OCI-LY1 (cell line): ENCODE measurements at regions not wholly inside any gene's neighbourhood (a gene's known extent, or its start where the extent isn't known, plus 50 kb on each side); places are given as distances from the start of the nearest gene placed in this dataset.

Source experiments
- H2AFZ ChIP-seq: fragments of 200-600 bp; sonication (generic), shearing (Covaris generic); 2 replicates; pipeline ENCODE4 v1.6.0; 2014; ENCODE audit warnings: antibody characterized with exemption, mild to moderate bottlenecking, low read length
- H3F3A ChIP-seq: fragments of 200-600 bp; sonication (generic), shearing (Covaris generic); 2 replicates; pipeline ENCODE4 v1.6.0; 2014; ENCODE audit warnings: mild to moderate bottlenecking, antibody characterized with exemption, low read length, moderate library complexity; ENCODE audit not compliant: insufficient read depth
- H3K27ac ChIP-seq: fragments of 200-600 bp; sonication (generic); 2 replicates; pipeline ENCODE4 v1.5.1; 2014; ENCODE audit warnings: low read length, mixed run types, mild to moderate bottlenecking, low read depth; ENCODE audit not compliant: poor library complexity, severe bottlenecking
- H3K27me3 ChIP-seq: fragments of 200-600 bp; sonication (generic); 2 replicates; pipeline ENCODE4 v1.6.0; 2014; ENCODE audit warnings: antibody characterized with exemption, mild to moderate bottlenecking, low read length, moderate library complexity; ENCODE audit not compliant: insufficient read depth
- H3K36me3 ChIP-seq: fragments of 200-600 bp; sonication (generic); 2 replicates; pipeline ENCODE4 v1.6.1; 2014; ENCODE audit warnings: mild to moderate bottlenecking, antibody characterized with exemption, low read length, moderate library complexity, mixed read lengths; ENCODE audit not compliant: insufficient read depth
- H3K4me1 ChIP-seq: fragments of 200-600 bp; sonication (generic); 2 replicates; pipeline ENCODE4 v1.5.1; 2014; ENCODE audit warnings: mild to moderate bottlenecking, low read length, moderate library complexity; ENCODE audit not compliant: insufficient read depth, severe bottlenecking
- H3K4me2 ChIP-seq: fragments of 200-600 bp; sonication (generic), shearing (Covaris generic); 2 replicates; pipeline ENCODE4 v1.6.1; 2014; ENCODE audit warnings: low read length
- H3K4me3 ChIP-seq: fragments of 200-600 bp; sonication (generic); 2 replicates; pipeline ENCODE4 v1.5.1; 2014; ENCODE audit warnings: low read length, low read depth, mild to moderate bottlenecking, mixed read lengths; ENCODE audit not compliant: poor library complexity, severe bottlenecking
- H3K79me2 ChIP-seq: fragments of 200-600 bp; shearing (Covaris generic); 2 replicates; pipeline ENCODE4 v1.6.1; 2016; ENCODE audit warnings: mixed run types, low read length, mixed read lengths; ENCODE audit not compliant: insufficient read depth
- H3K9ac ChIP-seq: fragments of 200-600 bp; sonication (generic), shearing (Covaris generic); 2 replicates; pipeline ENCODE4 v1.6.1; 2014; ENCODE audit warnings: mild to moderate bottlenecking, low read length, mixed read lengths
- H3K9me2 ChIP-seq: fragments of 200-600 bp; sonication (generic), shearing (Covaris generic); 2 replicates; pipeline ENCODE4 v1.6.1; 2014; ENCODE audit warnings: low read depth, mild to moderate bottlenecking, low read length, mixed read lengths
- H3K9me3 ChIP-seq: fragments of 200-600 bp; shearing (Covaris generic); 2 replicates; pipeline ENCODE4 v1.6.1; 2014; ENCODE audit warnings: low read length, mixed read lengths
- H4K20me1 ChIP-seq: fragments of 200-600 bp; sonication (generic), shearing (Covaris generic); 2 replicates; pipeline ENCODE4 v1.6.0; 2016; ENCODE audit warnings: mild to moderate bottlenecking, low read length; ENCODE audit not compliant: insufficient read depth
- CTCF ChIP-seq: fragments of 200-600 bp; sonication (generic), shearing (Covaris generic); IDR thresholded peaks from 2 replicates; pipeline ENCODE4 v1.5.1; 2017; ENCODE audit warnings: mild to moderate bottlenecking, antibody characterized with exemption, low read length, moderate library complexity, mixed read lengths
- EZH2 ChIP-seq: fragments of 200-600 bp; sonication (generic), shearing (Covaris generic); IDR thresholded peaks from 2 replicates; pipeline ENCODE4 v1.8.0; 2017; ENCODE audit warnings: borderline replicate concordance, mixed run types, mild to moderate bottlenecking, antibody characterized with exemption, low read length, moderate library complexity, mixed read lengths

DNA sequence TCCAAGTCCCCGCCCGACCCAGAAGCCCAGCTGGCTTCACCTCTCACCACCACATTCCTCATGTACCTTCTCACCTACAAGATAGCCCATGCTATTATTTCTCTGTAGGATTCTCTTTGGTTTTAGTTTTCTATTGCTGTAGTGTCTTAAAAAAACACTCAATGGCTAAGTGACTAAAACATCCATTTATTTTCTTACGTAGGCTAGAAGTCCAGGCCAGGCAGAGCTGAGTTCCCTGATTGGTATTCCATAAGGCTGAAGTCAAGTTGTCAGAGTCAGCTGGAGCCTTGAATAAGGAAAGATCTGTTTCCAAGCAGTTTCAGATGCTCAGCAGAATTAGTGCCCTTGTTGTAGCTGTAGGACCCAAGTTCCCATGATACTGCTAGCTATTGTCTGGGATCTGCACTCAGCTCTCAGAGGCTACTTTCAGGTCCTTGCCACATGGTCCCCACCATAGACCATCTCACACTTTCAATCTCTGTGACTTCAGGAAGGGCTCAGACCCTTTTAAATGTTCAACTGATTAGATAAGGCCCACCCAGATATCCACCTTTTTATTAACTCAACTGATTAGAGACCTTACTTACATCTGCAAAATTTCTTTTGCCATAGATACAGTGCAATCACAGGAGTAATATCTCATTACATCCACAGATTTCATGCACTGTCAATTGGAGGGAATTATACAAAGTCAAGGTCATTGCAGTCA, 371.0 kb downstream of the TGFB2 start:
- no peaks in the 10 kb centered on the region for H3K9me3 ChIP-seq
- no peak overlapping the region for H3K4me3 ChIP-seq
- no peaks in the 10 kb centered on the region for H3K4me1 ChIP-seq
- H3K36me3 ChIP-seq: no peaks in the 10 kb centered on the region
- no peak overlapping the region for H3K9ac ChIP-seq
- H3K79me2 ChIP-seq: no peaks in the 10 kb centered on the region
- no peak overlapping the region for H3K27ac ChIP-seq
- H3F3A ChIP-seq: no peaks in the 10 kb centered on the region
- H3K9me2 ChIP-seq: no peaks in the 10 kb centered on the region
- TF ChIP-seq EZH2 (no peak), CTCF (no peak)
- H3K27me3 ChIP-seq: no peaks in the 10 kb centered on the region
- no peaks in the 10 kb centered on the region for H4K20me1 ChIP-seq
- no peak overlapping the region for H3K4me2 ChIP-seq
- H2AFZ ChIP-seq: no peak overlapping the region

DNA sequence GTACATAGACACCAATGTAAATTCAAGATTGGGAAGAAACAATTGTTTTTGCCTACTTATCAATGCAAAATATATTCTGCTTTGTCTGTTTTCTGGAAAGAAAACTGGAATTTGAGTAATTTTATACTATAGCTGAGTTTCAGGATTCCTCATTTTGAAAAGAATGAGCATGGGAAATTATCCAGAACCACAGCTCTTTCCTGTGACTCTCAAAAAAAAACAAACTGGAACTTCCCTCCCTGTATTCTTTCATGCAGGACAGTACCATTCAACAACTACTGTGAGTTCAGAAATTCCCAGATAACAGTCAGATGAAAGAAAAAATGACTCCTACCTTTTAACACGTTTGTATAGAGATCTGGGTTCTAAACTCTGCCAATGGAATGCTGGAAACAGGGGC, 372.4 kb downstream of the TGFB2 start:
- Histone ChIP-seq H3K79me2 (no peaks in the 10 kb centered on the region), H3K27me3 (no peaks in the 10 kb centered on the region), H4K20me1 (no peaks in the 10 kb centered on the region), H3K27ac (no peak overlapping the region), H2AFZ (no peak overlapping the region), H3K4me2 (no peak overlapping the region), H3K9me3 (no peaks in the 10 kb centered on the region), H3K9ac (no peak overlapping the region), H3K36me3 (no peaks in the 10 kb centered on the region), H3K4me1 (no peaks in the 10 kb centered on the region), H3K4me3 (no peak overlapping the region), H3K9me2 (no peaks in the 10 kb centered on the region), H3F3A (no peaks in the 10 kb centered on the region)
- no peak for TF ChIP-seq EZH2
- no peak for TF ChIP-seq CTCF

GRCh38 chr1:218718206-218718605, 373.1 kb downstream of the TGFB2 start:
- Histone ChIP-seq H3K4me3 (no peak overlapping the region), H2AFZ (no peak overlapping the region), H3K4me2 (no peak overlapping the region), H3K9ac (no peak overlapping the region), H3F3A (no peaks in the 10 kb centered on the region), H3K27me3 (no peaks in the 10 kb centered on the region), H3K9me2 (no peaks in the 10 kb centered on the region), H3K79me2 (no peaks in the 10 kb centered on the region), H3K36me3 (no peaks in the 10 kb centered on the region), H3K27ac (no peak overlapping the region), H4K20me1 (no peaks in the 10 kb centered on the region), H3K4me1 (no peaks in the 10 kb centered on the region), H3K9me3 (no peaks in the 10 kb centered on the region)
- TF ChIP-seq EZH2 (no peak), CTCF (no peak)
